ES-I3 (cell line): ENCODE measurements at regions not wholly inside any gene's neighbourhood (a gene's known extent, or its start where the extent isn't known, plus 50 kb on each side); places are given as distances from the start of the nearest gene placed in this dataset.
A peak's percentile ranks its signal among the peaks of the same experiment; 100 is the strongest.

Experiments used
- H3K36me3 ChIP-seq: 2 replicates; pipeline ENCODE4 v1.6.1; 2013; ENCODE audit warnings: mild to moderate bottlenecking, low read length, control low read depth, moderate library complexity; ENCODE audit not compliant: insufficient read depth
- H3K4me1 ChIP-seq: 2 replicates; pipeline ENCODE4 v1.6.1; 2013; ENCODE audit warnings: mild to moderate bottlenecking, control low read depth, low read length; ENCODE audit not compliant: insufficient read depth
- H3K9ac ChIP-seq: 2 replicates; pipeline ENCODE4 v1.6.1; 2013; ENCODE audit warnings: low read depth, mild to moderate bottlenecking, low read length, moderate library complexity
- H3K9me3 ChIP-seq: 2 replicates; pipeline ENCODE4 v1.6.1; 2013; ENCODE audit warnings: mild to moderate bottlenecking, low read length, moderate library complexity; ENCODE audit not compliant: control insufficient read depth, insufficient read depth

GRCh38 chr15:96889734-96890480 is 559.4 kb downstream of the NR2F2 start:
- Histone ChIP-seq H3K36me3 (0 out of 2 replicates have a peak, but pooled peaks cover 4% of the 10 kb centered on the region), H3K4me1 (peaks cover 20% of the 10 kb centered on the region), H3K9me3 (no peaks in the 10 kb centered on the region), H3K9ac (no peak overlapping the region)

GRCh38 chr15:96891046-96891445 is 560.5 kb downstream of the NR2F2 start:
- H3K9me3 ChIP-seq, result no peaks in the 10 kb centered on the region
- no peak overlapping the region for H3K9ac ChIP-seq
- H3K4me1 ChIP-seq, result peaks cover 21% of the 10 kb centered on the region
- 0 out of 2 replicates have a peak, but pooled peaks cover 4% of the 10 kb centered on the region for H3K36me3 ChIP-seq

GRCh38 chr15:96893159-96893906 is 562.8 kb downstream of the NR2F2 start:
- H3K9me3 ChIP-seq, result no peaks in the 10 kb centered on the region
- no peak overlapping the region for H3K9ac ChIP-seq
- H3K36me3 ChIP-seq, result no peaks in the 10 kb centered on the region
- H3K4me1 ChIP-seq, result peaks cover 21% of the 10 kb centered on the region

DNA sequence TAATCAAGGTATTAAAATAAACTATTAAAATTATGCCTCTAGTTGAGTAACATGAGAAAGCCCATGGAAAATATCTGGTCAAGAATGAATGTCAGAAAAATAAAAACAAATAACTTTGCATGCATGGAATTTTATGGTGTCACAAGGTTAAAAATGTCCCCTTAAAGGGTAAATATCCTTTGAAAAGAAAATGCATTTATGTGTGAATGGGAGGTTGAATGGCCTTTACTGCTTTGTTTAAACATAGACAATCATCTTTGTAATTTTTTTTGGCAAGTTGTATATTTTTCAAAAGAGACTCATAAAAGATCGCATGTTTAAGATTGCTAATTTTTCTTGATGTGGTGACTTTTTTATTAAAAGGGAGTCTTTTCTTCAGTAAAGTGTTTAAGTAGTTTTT is 564.2 kb downstream of the NR2F2 start:
- Histone ChIP-seq H3K36me3 (no peaks in the 10 kb centered on the region), H3K9me3 (no peaks in the 10 kb centered on the region), H3K4me1 (peaks cover 18% of the 10 kb centered on the region), H3K9ac (no peak overlapping the region)

- peaks cover 12% of the 10 kb centered on the region for H3K4me1 ChIP-seq
- H3K9ac ChIP-seq, result no peak overlapping the region
- no peaks in the 10 kb centered on the region for H3K9me3 ChIP-seq
- H3K36me3 ChIP-seq, result no peaks in the 10 kb centered on the region
These were observed 566.3 kb downstream of the NR2F2 start for GRCh38 chr15:96896766-96897165.

- Histone ChIP-seq H3K9me3 (peaks cover 13% of the 10 kb centered on the region; the same call in 1 of the 2 replicates), H3K9ac (no peak overlapping the region), H3K36me3 (no peaks in the 10 kb centered on the region), H3K4me1 (no peaks in the 10 kb centered on the region)
These were observed 583.6 kb downstream of the NR2F2 start for GRCh38 chr15:96914081-96914480.

DNA sequence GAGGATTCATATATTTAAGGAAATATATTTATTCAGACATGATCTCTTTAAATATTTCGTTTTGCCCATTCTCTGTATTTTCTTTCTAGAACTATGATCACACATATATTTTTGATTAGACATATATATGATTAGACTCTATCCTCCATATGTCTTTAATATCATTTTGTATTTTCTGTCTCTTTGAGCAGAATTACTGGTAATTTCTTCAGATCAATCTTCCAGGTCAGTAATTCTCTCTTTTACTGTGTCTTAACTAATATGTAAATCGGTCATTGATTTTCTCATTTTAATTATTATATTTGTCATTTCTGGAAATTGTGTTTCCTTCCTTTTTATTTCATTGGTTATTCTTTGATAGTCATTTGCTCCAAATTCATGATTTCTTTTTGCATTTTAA is 586.2 kb downstream of the NR2F2 start:
- no peaks in the 10 kb centered on the region for H3K36me3 ChIP-seq
- no peak overlapping the region for H3K9ac ChIP-seq
- no peaks in the 10 kb centered on the region for H3K4me1 ChIP-seq
- peaks cover 13% of the 10 kb centered on the region; the same call in 1 of the 2 replicates for H3K9me3 ChIP-seq

- Histone ChIP-seq H3K9me3 (no peaks in the 10 kb centered on the region), H3K36me3 (no peaks in the 10 kb centered on the region), H3K9ac (no peak overlapping the region), H3K4me1 (no peaks in the 10 kb centered on the region)
These were observed 594.1 kb downstream of the NR2F2 start for GRCh38 chr15:96924570-96924969.

DNA sequence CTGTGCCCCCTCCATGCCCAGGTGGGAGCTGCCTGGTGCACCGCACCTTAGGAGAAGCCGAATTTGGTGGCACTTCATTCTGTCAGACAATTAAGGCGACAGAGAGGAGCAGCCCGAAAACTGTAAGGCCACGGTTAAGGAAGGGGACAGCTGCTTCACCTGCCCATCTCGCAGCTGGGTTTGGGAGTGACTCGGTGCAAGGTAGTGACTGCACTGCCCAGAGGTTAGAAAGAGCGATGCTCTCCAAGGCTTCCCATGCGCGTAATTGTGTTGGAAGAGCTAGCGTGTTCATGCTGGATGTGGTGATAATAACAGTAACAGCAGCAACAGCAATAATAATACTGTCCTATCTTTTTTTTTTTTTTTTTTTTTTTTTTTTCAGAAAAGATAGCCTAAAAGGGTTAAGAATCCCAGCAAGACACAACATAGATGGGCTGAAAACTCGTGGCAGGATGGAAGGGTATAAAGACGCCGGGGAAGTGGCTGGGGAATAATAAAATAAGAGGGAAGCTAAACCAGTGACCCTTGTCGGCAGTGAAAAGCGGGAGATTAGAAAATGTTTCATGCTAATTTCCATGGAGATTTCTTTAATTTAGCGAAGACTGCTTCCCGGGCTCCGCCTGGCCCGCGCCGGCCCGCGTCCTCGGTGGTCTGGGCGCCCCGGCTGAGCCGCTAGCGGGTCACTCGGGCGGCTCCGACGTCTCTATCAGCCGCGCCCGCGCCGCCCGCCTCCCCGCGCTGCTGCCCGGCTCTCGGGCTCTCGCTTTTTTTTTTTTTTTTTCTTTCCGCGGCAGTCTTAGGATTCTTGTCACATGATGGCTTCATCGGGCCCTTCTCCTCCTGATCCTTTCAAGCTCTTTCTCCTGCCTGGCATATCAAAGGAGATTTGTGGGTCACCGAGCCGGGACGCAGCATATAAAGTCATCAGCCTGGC is 617.1 kb downstream of the NR2F2 start:
- Histone ChIP-seq H3K36me3 (no peaks in the 10 kb centered on the region), H3K4me1 (0 out of 2 replicates have a peak, but pooled peaks cover 4% of the 10 kb centered on the region), H3K9me3 (no peaks in the 10 kb centered on the region), H3K9ac (peak overlapping the region; percentile 58; the same call in 1 of the 2 replicates)

DNA sequence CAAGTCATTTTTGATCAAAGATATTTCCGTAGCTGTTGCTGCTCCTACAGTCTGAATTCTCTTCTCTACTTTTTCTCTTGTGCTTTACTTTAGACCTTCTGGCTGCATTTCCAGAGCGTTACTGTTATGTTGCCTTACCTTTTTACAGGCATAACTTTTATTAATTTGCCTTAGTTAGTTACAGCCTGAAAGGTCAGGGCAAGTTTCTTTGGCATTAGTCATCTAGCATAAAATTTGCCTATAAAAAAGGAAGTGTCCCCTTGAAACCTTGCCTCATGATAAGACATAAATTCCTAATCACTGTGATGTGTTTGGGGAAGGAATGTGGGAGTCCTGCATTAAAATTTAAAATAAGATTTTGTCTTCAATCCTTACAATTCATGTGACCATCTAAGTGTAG is 618.5 kb downstream of the NR2F2 start:
- H3K9me3 ChIP-seq, result no peaks in the 10 kb centered on the region
- no peak overlapping the region for H3K9ac ChIP-seq
- H3K4me1 ChIP-seq, result 0 out of 2 replicates have a peak, but pooled peaks cover 4% of the 10 kb centered on the region
- no peaks in the 10 kb centered on the region for H3K36me3 ChIP-seq

GRCh38 chr15:96958721-96959120 is 628.2 kb downstream of the NR2F2 start:
- no peaks in the 10 kb centered on the region for H3K9me3 ChIP-seq
- no peaks in the 10 kb centered on the region for H3K4me1 ChIP-seq
- no peak overlapping the region for H3K9ac ChIP-seq
- H3K36me3 ChIP-seq, result no peaks in the 10 kb centered on the region

- H3K9ac ChIP-seq, result no peak overlapping the region
- no peaks in the 10 kb centered on the region for H3K4me1 ChIP-seq
- H3K36me3 ChIP-seq, result no peaks in the 10 kb centered on the region
- H3K9me3 ChIP-seq, result no peaks in the 10 kb centered on the region
These were observed 629.0 kb downstream of the NR2F2 start for GRCh38 chr15:96959501-96959900.

GRCh38 chr15:96960711-96961480 is 630.4 kb downstream of the NR2F2 start:
- H3K36me3 ChIP-seq, result no peaks in the 10 kb centered on the region
- H3K9ac ChIP-seq, result no peak overlapping the region
- H3K9me3 ChIP-seq, result no peaks in the 10 kb centered on the region
- no peaks in the 10 kb centered on the region for H3K4me1 ChIP-seq
